CD1c-positive myeloid dendritic cell (primary cell): ENCODE measurements at regions not wholly inside any gene's neighbourhood (a gene's known extent, or its start where the extent isn't known, plus 50 kb on each side); places are given as distances from the start of the nearest gene placed in this dataset.

Experiments
- DNase-seq: peaks from one replicate; pipeline ENCODE4 v3.0.0-alpha.2; 2016; ENCODE audit errors: extremely low spot score

DNA sequence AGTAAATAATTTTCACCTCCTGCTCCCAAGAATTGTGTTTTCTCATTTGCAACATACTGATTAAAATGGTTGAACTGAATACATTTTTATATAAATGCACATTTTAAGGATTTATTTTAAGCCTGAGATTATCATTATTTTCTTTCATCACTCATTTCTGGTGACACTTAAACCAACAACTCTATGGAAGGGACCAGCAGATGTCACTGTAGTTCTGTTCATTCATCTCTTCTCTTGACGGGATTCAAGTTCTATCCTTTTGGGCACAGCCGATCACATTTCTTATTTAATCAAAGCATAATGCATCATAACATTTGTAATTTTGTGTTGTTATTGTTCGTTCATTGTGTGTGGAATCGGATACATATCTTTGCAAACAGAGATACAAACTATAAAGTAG lies 417.9 kb downstream of the HRH4 start:
- DNase-seq: no peak

DNA sequence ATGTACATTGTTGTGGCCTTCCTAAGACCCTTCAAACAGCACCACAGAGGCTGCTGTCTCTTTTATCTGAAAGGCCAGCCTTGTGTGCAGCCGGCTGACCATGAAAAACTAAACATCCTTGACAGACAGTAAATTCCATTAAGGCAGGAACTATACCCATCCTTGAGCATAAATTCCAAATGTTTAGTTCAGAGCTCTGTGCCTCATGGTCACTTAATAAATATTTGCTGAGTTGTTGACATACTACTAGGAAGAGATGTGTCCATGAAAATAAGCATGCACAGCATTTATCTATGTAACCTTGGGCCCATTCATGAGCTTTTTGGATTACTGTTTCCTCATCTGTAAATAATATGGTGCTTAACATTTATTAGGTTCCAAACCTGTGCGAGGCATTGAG lies 424.8 kb downstream of the HRH4 start:
- no peak for DNase-seq

DNA sequence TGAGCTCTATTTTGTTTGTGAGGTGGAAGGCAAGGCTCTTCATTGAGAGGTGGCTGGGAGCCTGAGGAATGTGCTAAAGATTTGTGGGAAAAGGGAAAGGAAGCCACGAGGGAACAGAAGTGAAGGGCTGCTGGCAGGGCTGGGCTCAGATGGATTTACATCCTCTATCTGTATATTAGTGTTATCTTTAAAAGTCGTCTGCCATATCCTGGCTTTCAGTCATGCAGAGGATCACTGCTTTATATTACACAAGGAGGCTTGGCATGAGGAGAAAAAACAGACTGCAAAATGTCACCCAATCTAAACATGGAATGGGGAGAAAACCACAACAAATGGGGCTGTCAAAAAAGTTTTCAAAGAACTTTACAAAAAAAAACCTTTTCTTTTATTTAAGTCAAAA lies 434.4 kb downstream of the HRH4 start:
- no peak for DNase-seq

DNA sequence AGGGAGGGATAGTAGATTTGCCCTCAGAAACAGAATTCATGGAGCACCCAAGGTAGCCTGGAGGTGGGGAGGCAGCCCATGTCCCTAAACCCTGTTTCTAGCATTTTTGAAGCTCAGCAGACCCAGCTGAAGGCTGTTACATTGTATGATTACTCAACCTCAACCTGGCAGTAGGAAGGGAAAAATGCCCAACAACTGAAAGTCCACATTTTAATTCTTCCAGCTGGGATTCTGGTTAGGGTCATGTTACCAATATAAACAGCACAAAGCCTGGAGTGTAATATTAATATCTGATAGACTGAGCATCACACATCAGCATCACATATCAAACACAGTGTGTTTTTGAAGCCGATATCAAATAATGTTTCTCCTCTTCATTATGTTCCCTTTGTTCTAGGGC lies 437.0 kb downstream of the HRH4 start:
- DNase-seq: no peak

DNA sequence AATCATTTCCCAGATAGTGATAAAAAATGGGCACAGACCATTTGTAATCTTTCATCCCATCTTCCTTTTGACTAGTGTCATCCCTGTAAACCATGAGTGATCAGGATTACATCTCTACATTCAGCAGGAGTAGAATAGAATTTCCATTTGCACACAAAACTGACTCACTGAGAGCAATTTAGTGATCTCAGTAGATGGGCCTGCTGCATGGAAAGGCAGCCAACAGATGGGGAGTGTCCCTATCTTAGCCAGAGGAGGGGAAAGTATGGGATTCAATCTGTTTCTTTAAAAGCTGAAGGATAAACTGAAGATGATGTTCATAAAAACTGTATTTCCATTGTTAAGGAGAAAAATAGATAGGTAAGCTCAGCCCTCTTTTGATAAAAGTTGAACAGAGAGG lies 441.7 kb downstream of the ZNF521 start:
- DNase-seq: no peak

DNA sequence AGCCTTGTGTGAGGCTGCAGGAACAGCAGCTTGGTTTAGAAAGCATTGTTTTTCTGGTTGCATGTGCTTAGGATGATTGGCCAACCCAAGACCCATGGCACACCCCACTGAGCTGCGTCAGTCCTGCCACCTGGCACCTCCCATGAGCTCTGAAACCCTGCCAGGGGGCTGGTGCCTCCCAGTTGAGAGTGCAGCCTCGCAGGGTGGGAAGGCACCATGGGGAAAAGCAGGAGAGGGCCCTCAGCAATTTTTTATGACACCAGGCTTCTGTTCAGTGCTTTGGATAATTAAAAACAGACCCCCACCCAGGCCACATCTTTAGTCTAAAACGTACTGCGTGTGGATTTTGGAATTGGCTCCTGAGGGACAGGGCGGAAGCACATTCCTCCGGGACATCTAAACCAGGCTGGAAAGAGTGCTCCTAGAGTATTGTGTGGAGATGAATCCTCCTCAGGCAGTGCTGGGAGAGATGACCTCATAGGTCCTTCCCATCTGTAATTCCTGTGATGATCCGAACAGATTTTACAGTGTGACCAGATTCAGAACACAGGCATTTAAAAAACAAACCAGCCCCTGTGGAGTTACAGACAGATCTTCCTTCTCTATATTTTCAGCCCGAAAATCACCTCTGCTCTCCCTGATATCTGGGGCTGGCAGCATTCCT lies 438.3 kb downstream of the ZNF521 start:
- DNase-seq: no peak

DNA sequence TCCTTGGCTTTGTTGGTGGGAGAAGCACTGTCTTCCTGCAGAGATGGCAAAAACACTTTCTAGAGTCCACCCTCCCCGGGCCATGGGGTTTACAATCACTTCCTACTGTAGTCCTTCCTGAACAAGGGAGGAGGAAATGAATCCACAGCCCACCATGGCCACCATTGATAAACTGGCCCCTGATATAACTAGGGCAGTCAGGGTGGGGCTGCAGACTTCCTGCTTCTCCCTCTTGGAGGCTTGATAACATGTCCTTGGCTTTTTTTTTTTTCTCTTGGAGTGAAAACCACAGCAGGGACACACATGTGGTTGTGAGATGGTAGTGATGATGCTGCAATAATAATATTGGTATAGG lies 437.8 kb downstream of the ZNF521 start:
- DNase-seq: no peak

DNA sequence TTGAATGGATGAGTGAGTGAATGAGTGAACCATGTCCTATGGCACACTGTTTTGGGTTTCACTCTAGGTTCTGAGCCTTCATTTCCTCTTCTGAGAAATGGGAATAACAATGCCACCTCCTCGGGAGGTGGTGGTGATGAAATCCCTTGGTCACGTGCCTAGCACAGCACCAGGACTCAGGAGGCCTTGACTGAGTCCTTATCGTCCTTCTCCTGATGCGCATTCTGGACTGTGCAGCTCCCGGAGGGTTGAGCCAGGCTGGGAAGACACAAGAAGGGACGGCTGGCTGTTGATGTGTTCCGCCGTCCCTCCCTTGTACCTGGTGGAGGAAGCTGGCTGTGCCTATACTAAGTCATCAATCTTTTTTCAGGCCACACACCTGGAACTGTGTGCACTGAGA lies 437.3 kb downstream of the ZNF521 start:
- DNase-seq: no peak

DNA sequence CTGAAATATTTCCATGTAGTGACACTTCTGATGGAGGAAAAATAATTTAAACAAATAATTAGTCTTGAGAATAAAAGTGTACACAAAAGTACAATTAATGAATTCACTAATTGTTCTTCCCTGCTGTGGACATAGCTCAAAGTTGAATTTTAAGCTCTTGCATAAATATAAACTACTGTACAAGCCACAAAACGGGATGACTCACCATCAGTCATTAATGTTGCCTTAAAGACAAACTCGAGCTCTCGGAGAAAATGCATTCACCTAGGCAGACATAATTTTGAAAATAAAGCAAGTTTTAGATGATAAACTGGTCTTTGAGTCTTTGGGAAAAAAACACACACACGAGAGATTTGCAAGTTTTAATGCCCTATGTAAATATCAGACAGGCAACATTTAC lies 436.4 kb downstream of the ZNF521 start:
- no peak for DNase-seq

DNA sequence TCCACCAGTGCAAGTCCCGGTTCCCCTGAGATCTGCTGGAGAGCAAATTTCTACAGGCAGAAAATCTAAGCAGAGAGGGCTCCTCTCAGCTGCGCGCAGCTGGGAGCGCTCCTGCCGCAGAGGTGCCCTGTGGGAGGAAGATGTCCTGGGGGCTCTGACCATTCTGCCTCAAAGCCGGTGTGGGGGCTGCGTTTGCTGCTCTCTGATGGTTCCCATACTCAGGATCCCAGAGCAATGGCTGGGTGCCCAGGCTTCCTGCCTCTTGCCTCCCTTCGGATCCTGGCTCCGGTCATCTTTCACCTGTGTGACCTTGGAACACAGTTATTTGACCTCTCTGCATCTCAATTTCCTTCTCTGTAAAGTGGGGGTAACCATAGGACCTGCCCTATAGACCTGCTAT lies 434.2 kb downstream of the ZNF521 start:
- no peak for DNase-seq

DNA sequence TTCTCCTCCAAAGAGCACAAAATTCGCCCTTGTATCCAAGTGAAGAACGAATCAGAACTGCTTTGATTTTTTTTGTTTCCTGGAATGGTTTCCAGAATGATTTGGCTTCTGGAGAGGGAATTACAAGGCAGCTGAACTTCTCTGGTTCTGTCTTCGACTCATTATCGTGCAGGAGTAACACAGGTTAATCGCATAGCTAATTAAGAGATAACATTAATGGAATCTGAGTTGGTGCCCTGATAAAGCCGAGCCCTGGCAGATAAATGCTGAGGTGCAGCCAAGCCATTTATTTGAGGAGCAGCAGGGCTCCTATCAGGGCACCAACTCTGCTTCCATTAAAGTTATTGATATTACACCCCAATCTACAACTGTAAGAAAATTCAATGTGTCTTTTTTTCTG lies 433.7 kb downstream of the ZNF521 start:
- no peak for DNase-seq

DNA sequence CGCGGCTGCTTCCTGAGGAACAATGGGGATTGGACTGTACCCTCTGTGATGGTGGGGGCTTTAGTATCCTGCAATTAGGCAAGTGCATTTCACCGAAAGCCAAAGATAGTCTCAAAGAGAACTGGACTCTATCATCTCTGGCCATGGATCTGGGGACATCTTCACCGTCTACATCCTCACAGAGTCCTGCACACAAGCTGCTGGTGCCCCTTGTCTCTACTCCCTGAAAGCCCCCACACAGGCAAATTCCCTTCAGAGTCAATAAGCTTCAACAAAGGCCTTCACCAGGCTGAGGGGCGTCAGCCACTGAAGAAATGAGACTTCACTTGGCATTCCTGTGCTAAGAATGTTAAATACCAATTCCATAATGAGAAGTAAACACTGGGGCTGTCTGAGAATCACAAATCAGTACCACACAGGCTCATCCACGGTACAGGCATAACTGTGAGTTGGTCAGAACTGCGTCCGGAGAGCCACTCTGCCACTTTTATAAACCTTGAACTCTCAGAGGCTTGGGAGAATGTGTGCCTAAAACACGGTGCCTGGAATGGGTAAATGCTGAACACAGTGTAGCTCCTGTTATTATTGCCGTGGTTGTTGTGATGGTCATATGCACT lies 432.7 kb downstream of the ZNF521 start:
- DNase-seq: no peak

DNA sequence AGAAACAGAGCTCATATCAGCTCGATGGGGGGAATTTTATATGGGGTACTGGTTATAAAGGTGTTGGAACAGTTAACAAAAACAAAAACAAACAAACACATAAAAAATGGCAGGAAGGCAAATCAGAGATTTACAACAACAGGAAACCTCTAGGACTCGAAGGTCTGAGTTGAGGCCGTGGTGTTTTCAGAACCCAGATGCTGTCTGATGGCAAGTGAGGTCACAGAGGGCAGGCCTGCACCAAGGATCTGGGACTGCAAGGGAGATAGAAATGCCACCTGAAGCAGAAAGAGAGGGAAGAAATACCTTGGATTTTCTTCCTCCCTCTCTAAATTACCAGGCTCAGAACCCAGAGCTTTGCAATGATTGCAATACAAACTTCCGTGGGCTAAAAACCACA lies 429.5 kb downstream of the ZNF521 start:
- DNase-seq: no peak

DNA sequence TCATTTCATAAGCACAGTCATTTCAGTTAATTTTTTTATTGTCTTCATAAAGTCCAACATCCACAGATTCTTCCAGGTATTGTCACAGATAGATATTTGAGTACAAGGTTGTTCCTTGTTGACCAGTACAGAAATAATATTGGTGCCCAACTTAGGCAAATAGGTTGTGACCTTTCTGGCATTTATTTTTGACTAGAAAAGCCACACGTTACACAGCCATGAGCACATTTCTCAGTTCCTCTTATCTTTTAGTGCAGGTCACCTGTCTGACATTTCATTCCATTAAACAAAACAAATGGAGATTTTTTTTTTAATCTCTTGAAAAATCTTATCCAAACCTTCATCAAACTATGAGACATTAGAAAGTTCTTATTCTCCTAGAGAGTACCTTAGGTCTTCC lies 428.8 kb downstream of the ZNF521 start:
- DNase-seq: no peak

DNA sequence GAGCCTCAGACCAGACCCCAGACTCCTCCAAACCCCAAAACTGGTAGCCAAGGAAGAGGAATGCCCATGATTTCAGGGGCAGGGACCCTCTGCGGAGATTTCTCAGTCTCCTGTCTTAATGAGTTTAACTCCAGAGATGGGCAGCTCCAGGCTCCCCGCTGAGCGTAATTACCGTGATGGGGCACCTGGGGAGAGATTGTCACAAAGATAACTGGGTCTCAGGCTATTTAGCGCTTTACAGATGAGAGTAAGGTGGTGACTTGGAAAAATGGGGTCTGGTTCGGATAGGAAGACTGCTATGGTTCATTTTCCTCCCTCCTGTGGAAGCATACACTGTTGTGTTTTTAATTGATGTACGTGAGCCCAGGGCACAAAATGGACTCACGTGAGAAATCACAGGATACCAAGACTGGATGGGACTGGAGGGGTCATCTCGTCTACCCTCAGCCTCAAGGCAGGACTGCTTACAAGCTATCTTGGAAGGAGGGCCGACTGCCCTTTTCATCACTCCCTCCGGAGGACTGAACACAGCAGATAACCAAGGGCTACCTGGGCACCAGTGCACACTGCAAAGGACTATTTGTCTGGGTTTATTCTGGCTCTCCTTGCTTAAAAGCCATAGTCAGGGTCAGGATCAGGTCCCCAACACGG lies 427.8 kb downstream of the ZNF521 start:
- DNase-seq: no peak

DNA sequence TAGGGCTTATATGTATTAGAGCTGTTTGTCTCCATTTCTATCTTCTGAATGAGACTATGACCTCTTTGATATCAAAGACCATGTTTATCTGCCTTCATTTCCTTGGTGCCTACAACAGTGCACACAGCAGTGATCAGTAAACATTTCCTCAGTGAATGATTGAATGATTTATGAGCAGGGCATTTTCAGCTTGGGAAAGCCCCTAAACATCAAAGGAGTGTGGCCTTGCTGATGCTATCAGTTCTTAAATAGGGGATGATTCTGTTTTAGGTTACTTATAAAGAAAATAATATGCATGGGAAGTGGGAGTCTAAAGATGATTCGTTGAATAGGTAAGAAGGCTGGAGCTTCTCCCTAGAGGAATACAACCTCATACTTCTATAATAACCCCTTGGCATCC lies 425.3 kb downstream of the ZNF521 start:
- DNase-seq: no peak

DNA sequence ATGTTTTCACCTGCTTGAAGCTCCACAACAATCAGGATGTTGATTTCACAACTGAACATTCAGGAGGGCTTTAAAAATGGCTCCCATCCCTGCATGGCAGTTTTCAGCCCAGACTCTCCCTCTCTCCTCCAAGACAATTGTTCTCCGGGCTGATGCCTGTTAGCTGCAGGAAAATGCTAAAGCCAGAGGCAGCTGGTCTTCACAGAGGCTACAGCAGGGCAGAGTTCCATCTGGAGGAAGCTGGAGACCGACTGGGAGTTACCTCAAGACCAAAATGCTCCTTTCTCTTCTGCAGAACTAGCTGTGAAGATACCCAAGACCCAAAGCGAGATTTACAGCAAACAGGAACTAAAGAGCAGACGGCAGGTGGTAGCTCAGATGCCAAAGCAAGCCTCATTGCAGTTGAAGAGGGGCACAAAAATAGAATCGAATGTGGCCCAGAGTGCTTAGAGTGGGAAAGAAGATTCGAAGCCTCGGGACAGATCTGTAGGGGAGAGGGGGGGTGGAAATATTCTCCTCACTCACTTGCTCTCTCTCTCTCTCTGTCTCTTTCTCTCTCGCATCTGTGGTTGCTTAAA lies 423.6 kb downstream of the ZNF521 start:
- DNase-seq: no peak

DNA sequence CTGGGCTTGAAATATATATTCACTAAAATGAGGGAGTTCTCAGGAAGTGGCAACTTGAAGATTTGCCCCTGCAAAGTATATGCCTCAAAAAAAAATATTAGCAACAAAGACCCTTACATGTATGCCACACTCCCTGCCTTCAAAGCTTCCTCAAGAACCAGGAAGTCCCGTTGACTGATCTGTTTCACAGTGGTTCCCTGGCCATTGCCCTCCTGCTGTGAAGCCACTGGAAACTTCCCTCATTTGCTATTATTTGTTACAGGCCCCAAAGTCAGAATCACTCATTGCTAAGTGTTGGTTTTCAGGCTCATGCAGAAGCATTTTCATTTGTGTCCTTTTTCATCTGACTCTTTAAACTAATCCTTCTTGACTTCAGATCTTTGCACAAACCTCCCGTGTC lies 421.5 kb downstream of the ZNF521 start:
- DNase-seq: no peak

DNA sequence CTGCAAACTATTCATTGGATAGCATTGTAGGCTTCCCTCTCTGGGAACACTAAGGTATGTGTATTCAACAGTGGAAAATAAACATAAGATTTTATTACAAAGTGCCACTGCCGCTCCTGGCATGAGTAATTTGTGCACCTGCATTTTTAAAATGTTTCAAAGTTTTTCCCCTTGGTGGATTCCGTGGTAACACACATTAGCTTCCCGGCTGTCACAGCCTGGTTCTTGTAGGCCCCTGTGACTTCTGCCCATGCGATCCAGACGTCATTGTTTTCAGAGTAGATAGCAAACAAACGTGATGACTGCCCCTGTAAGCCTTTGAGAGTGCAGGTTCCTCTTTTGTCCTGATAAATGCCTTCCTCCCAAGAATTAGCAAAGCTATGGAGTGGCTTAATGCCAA lies 421.0 kb downstream of the ZNF521 start:
- DNase-seq: no peak

DNA sequence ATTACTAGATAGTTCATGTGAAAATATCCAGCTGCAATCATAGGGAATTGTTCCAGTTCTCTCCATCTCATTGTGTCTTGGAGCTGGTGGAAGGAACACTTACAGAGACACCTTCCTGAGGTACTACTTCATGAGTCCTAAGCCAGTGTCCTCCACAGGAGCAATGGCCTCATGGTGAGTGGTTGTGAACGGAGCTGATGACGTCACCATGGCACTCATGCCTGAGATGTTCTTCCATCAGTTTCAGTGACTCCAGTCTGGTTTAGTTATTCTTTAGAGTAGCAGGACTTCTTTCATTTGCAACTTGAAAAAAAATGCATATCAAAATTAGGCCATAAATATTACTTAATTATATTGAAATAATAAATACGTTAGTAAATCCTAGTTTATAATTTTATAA lies 418.6 kb downstream of the ZNF521 start:
- no peak for DNase-seq

DNA sequence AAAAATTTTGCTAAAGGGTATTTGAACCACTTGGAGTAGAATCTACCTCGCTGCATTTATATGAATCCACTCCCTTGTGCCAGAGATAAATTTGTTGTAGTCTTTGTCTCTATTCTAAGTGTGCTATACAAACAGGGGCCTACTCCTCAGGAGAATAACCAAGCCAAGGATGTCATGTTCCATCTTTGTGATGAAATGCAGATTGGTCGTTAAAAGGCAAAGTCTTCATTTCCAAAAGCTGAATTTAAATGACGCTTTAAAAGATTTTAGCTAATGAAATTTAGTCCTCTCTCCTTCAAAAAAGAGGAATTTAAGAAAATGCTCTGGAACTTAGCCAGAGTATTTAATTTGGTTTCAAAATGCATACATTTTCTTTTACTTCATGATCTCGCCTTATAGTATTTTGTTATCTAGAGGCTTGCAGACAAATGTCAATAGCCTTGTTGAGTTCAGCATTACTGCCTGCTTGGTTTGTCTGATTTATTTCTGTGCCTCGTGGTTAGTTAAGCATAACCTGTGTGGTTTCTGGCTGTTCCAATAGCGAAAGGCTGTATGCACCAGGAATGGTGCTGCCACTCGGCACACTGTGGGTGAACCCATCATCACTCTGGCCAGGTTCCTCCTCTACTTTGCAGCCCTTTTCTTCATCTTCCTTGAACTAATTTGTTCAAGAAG lies 417.6 kb downstream of the ZNF521 start:
- DNase-seq: no peak

DNA sequence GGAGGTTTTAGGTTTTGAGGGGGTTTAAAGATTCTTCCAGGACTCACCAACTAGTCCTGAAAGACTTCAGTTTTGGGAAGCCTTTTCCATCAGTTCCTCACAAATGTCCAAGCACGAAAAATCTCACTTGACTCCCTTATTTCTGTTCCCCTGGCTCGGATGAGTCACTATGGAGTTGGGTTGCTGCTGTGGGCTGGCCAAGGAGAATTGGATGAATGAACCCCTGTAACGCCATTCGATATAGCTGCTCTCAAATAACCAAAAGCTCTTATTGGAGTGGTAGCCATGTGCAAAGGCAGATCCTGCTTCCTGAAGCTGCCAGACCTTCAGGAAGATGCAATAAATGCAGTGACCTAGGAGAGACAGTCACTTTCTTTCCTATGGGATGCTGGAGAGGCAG lies 417.0 kb downstream of the ZNF521 start:
- DNase-seq: no peak

DNA sequence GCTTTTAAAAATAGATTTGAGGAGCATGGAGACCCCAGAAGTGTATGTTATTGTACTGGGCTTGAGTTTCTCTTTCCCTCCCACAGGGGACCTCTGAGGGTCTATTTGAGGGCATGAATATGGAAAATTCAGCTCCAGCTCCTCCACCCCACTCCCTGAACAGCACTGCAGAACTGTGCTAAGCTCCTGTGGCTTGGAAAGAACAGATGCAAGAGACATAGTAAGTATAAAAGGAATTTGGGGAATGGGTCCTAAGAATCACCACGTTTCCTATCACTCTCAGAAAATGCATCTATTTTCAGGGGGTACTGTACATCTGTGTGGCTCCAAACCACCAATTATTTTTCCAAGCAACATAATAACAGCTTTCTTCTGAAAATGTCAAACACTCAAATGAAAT lies 416.1 kb downstream of the ZNF521 start:
- DNase-seq: no peak
